Sigmoid colon (tissue), 6 donors: ENCODE measurements at regions not wholly inside any gene's neighbourhood (a gene's known extent, or its start where the extent isn't known, plus 50 kb on each side); places are given as distances from the start of the nearest gene placed in this dataset.

Experiments
- DNase-seq: peaks from one replicate; pipeline ENCODE4 v3.0.0-alpha.2; 2019
- H3K27ac ChIP-seq, 4 donors: fragments of 200-600 bp; sonication (generic); one replicate each; pipeline ENCODE4 v1.5.1; 2016 to 2019; ENCODE audit warnings: mild to moderate bottlenecking in 1 of 4
- H3K27me3 ChIP-seq, 3 donors: fragments of 200-600 bp; sonication (generic); one replicate each; pipeline ENCODE4 v1.5.1; 2019; ENCODE audit warnings: mild to moderate bottlenecking in 1 of 3
- H3K36me3 ChIP-seq, 4 donors: fragments of 200-600 bp; sonication (generic); one replicate each; pipeline ENCODE4 v1.5.1; 2016 to 2019
- H3K4me1 ChIP-seq, 4 donors: fragments of 200-600 bp; sonication (generic); one replicate each; pipeline ENCODE4 v1.5.1; 2017 to 2019
- H3K4me3 ChIP-seq, 4 donors: fragments of 200-600 bp; sonication (generic); one replicate each; pipeline ENCODE4 v1.5.1; 2017 to 2019; ENCODE audit warnings: mild to moderate bottlenecking in 2 of 4, moderate library complexity in 1 of 4
- H3K9me3 ChIP-seq, 4 donors: fragments of 200-600 bp in 3 of 4; sonication (generic) in 3 of 4; one replicate each; pipeline versions ENCODE4 v1.5.1 to v1.6.1; 2013 to 2019
- EP300 ChIP-seq, 4 donors: sonication (generic); formaldehyde crosslinking; IDR thresholded peaks; one replicate each; pipeline ENCODE4 v1.6.1; 2017; ENCODE audit warnings: antibody characterized with exemption in 4 of 4
- POLR2A ChIP-seq, 2 donors: fragments of 450-650 bp; IDR thresholded peaks; one replicate each; pipeline ENCODE4 v1.6.1; 2016; ENCODE audit warnings: antibody characterized with exemption in 2 of 2, mild to moderate bottlenecking in 2 of 2, moderate library complexity in 2 of 2
- POLR2AphosphoS5 ChIP-seq, 4 donors: sonication (generic); formaldehyde crosslinking; IDR thresholded peaks; one replicate each; pipeline ENCODE4 v1.6.1; 2017; ENCODE audit warnings: antibody characterized with exemption in 4 of 4
- WGBS, 2 donors: extraction: QIAGEN DNeasy Blood & Tissue Kit; methylation state at CpG; one replicate each; pipeline ENCODE4 v1.1.7; 2013; 5-methylcytosine and 5-hydroxymethylcytosine counted together
- intact Hi-C: fragments of 100-400 bp; cut with DNase I; formaldehyde crosslinking; loops from one replicate; pipeline ENCODE4 v1.15.1; 2023
- TF ChIP-seq, protein P1 (sequence below), 4 experiments: fragments of 450-650 bp in 3 of 4; fragments of 200-600 bp in 1 of 4; IDR thresholded peaks; one replicate each; pipeline ENCODE4 v1.5.1; 2016 to 2019; ENCODE audit warnings: antibody characterized with exemption in 4 of 4, mild to moderate bottlenecking in 3 of 4, moderate library complexity in 2 of 4
- donor health status: healthy with polysubstance abuse.
- donor health status: healthy.

DNA sequence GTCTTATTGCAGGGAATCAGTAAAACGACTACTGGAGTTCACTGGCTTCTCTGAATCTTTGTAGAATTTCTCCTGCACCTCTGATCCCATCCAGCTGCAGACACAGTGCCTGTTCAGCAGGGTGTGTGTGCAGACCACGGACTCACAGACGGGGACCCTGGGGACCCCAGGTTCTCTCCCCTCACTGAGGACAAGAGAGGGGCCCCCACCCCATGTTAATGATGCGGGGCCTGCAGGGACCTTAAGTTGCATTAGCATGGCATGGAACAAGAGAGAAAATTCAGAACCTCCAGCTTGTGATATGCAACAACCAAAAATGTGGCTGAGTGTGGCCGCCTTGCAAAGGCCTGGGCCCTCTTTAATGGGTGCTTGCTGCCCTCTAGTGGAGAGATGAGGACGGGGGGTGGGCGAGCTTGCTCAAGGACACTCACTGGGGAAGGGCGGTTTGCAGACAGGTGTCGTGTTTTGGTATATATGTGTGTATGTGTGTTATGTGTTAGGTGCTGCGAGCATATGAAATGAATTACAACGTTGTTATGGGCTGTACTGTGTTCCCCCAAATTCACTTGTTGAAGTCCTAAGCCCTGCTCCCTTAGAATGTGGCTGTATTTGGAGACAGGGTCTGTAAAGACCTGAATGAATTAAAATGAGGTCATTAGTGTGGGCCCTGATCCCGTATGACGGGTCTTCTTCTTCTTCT lies 84.4 kb upstream of the SEPTIN5 start:
- Histone ChIP-seq H3K9me3 (no peaks in the 10 kb centered on the region), H3K4me1 (no peaks in the 10 kb centered on the region), H3K36me3 (no peaks in the 10 kb centered on the region), H3K4me3 (no peak overlapping the region), H3K27ac (no peak overlapping the region), H3K27me3 (peaks cover 0 to 46% (median 4%) of the 10 kb centered on the region in 3 donors)
- TF ChIP-seq POLR2A (IDR thresholded peaks at IDR 0.05) (no peak), EP300 (IDR thresholded peaks at IDR 0.05) (no peak), POLR2AphosphoS5 (IDR thresholded peaks at IDR 0.05) (no peak)
- TF ChIP-seq, protein P1, sequence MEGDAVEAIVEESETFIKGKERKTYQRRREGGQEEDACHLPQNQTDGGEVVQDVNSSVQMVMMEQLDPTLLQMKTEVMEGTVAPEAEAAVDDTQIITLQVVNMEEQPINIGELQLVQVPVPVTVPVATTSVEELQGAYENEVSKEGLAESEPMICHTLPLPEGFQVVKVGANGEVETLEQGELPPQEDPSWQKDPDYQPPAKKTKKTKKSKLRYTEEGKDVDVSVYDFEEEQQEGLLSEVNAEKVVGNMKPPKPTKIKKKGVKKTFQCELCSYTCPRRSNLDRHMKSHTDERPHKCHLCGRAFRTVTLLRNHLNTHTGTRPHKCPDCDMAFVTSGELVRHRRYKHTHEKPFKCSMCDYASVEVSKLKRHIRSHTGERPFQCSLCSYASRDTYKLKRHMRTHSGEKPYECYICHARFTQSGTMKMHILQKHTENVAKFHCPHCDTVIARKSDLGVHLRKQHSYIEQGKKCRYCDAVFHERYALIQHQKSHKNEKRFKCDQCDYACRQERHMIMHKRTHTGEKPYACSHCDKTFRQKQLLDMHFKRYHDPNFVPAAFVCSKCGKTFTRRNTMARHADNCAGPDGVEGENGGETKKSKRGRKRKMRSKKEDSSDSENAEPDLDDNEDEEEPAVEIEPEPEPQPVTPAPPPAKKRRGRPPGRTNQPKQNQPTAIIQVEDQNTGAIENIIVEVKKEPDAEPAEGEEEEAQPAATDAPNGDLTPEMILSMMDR (IDR thresholded peaks at IDR 0.05): peak; percentile 62 to 79 (median 74)
- DNase-seq: peak; percentile 83
- 21 to 24% methylated on average over 13 of the region's 13 CpGs for WGBS, 2 donors
- intact Hi-C loops: loop anchor here (1.0 to 2.0 kb wide), 2 partner anchors 485 to 676 kb away; partner anchors contain the start of gene ESS2

DNA sequence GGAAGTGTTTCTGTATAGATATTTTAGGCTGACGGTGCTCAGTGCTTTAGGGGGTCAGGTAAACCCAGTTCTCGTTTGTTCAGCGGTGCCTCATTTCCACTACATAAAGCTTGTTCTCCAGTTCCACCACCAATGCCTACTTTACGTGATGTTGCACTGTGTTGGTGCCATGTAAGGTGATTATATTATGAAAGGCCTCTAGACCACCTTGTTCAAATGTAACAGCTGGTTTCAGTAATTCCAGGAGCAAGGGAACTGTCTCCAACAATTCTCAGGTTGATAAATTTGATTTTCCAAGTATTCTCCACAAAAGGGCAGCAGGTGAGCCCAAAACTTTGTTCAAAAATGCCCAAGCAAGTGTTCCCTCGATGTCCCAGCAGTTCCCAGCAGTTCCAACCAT lies 83.7 kb upstream of the SEPTIN5 start:
- WGBS, 2 donors: 71 to 82% methylated on average over 5 of the region's 5 CpGs
- intact Hi-C loops: loop anchor here (1.0 to 2.0 kb wide), 2 partner anchors 486 to 676 kb away; partner anchors contain the start of gene ESS2
- DNase-seq: no peak
- Histone ChIP-seq H3K9me3 (no peaks in the 10 kb centered on the region), H3K27me3 (peaks cover 0 to 39% (median 4%) of the 10 kb centered on the region in 3 donors), H3K4me1 (no peaks in the 10 kb centered on the region), H3K36me3 (no peaks in the 10 kb centered on the region), H3K4me3 (no peak overlapping the region), H3K27ac (no peak overlapping the region)
- TF ChIP-seq POLR2A (IDR thresholded peaks at IDR 0.05) (no peak), POLR2AphosphoS5 (IDR thresholded peaks at IDR 0.05) (no peak), EP300 (IDR thresholded peaks at IDR 0.05) (no peak)
- TF ChIP-seq, protein P1 (IDR thresholded peaks at IDR 0.05): no peak

DNA sequence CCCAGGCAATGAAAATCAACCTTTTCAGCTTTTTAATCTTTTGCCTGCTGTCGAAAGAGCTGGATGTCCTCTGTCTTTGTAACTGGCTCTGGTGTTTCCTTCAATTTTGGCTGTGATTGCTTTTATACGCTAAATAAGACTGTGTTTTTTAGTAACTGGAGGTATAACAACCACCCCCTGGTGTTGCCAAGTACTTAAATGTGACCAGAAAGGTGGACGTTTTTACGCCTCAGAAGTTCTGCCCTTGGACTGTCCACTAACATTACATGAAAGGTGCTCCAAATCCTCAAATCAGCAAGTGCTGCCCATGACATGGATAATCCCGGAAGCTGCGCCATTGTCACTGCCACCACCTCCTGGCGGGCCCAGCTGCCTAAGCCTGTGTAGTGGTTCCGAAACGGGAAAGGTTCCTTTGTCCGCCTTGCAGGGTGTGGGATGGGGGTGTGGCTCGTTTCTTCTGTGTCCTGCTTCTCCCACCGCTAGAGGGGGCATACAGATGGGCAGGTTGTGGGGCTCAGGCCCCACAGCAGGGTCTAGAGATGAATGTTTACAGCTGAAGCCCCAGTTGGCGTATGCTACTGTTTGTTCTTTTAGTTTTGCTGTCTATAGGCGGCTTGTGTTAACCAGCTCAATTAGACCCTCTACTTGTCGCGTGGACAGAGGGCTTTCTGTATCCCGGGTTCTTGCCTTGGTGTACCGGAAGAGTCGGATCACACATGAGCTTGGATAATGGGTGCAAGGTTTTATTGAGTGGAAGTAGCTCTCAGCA lies 82.2 kb upstream of the SEPTIN5 start:
- H3K27me3 ChIP-seq: peaks cover 0 to 34% (median 4%) of the 10 kb centered on the region in 3 donors
- intact Hi-C loops: loop anchor here (2.0 kb wide), 1 partner anchor 487 kb away; the partner anchor contains the start of gene ESS2
- peak; percentile 43 for DNase-seq
- no peak overlapping the region for H3K4me3 ChIP-seq
- WGBS, 2 donors: 50 to 58% methylated on average over 19 of the region's 19 CpGs
- no peak overlapping the region for H3K27ac ChIP-seq
- no peaks in the 10 kb centered on the region for H3K4me1 ChIP-seq
- no peaks in the 10 kb centered on the region for H3K36me3 ChIP-seq
- TF ChIP-seq, protein P1 (IDR thresholded peaks at IDR 0.05): peak in 1 of 4 experiments; percentile 13
- no peak for TF ChIP-seq EP300 (IDR thresholded peaks at IDR 0.05)
- H3K9me3 ChIP-seq: no peaks in the 10 kb centered on the region

DNA sequence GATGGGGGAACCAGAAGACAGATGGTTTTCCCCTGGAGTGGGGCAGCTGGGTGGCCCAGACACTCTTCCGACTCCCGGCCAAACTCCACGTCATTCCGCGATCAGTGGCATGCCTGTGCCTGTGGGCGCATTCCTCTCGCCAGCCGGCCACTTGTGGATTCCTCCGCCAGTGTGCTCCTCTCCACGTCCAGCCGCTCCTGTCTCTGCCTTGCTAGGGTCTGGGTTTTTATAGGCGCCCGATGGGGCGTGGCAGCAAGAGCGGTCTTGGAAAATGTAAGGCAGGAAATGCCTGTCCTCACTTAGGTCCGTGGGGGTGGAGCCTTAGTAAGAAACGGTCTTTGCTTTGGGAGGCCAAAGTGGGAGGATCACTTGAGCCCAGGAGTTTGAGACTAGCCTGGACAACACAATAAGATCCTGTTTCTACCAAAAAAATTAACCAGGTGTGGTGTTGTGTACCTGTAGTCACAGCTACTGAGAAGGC lies 81.6 kb upstream of the SEPTIN5 start:
- TF ChIP-seq POLR2A (IDR thresholded peaks at IDR 0.05) (no peak), EP300 (IDR thresholded peaks at IDR 0.05) (no peak), POLR2AphosphoS5 (IDR thresholded peaks at IDR 0.05) (no peak)
- TF ChIP-seq, protein P1 (IDR thresholded peaks at IDR 0.05): no peak
- H3K36me3 ChIP-seq: no peaks in the 10 kb centered on the region
- WGBS, 2 donors: 76 to 83% methylated on average over 17 of the region's 17 CpGs
- H3K9me3 ChIP-seq: no peaks in the 10 kb centered on the region
- no peaks in the 10 kb centered on the region for H3K4me1 ChIP-seq
- intact Hi-C loops: no loop called here
- no peak overlapping the region for H3K27ac ChIP-seq
- H3K4me3 ChIP-seq: no peak overlapping the region
- DNase-seq: peak; percentile 47
- H3K27me3 ChIP-seq: peaks cover 0 to 34% (median 4%) of the 10 kb centered on the region in 3 donors
